Mesenchymal stem cell (in vitro differentiated cells and primary cell): ENCODE measurements at regions not wholly inside any gene's neighbourhood (a gene's known extent, or its start where the extent isn't known, plus 50 kb on each side); places are given as distances from the start of the nearest gene placed in this dataset.
"Not testable (repeated sequence)": the region's sequence is repeated elsewhere in the genome, so short reads cannot be mapped to it uniquely, and the experiment has no call there.

ENCODE experiments used
- DNase-seq: peaks from one replicate; pipeline ENCODE4 v3.0.0-alpha.2; 2013
- H2AFZ ChIP-seq: one replicate; pipeline ENCODE4 v1.6.1; 2013; ENCODE audit warnings: low read depth, mild to moderate bottlenecking, control low read depth, inconsistent platforms, low read length, moderate library complexity
- H2AK5ac ChIP-seq: 2 replicates; pipeline ENCODE4 v1.6.1; 2013; ENCODE audit warnings: low read length, moderate library complexity, mild to moderate bottlenecking, inconsistent platforms; ENCODE audit not compliant: severe bottlenecking
- H2BK120ac ChIP-seq: one replicate; pipeline ENCODE4 v1.6.1; 2013; ENCODE audit warnings: low read depth, mild to moderate bottlenecking, inconsistent platforms, low read length, moderate library complexity
- H2BK12ac ChIP-seq, 2 experiments: one replicate each; pipeline ENCODE4 v1.6.1; 2013; ENCODE audit warnings: inconsistent platforms in 2 of 2, low read length in 2 of 2, mild to moderate bottlenecking in 2 of 2, moderate library complexity in 2 of 2, control low read depth in 1 of 2
- H2BK15ac ChIP-seq: one replicate; pipeline ENCODE4 v1.6.1; 2013; ENCODE audit warnings: mild to moderate bottlenecking, low read depth, inconsistent platforms; ENCODE audit not compliant: poor library complexity, severe bottlenecking
- H2BK5ac ChIP-seq: 2 replicates; pipeline ENCODE4 v1.6.1; 2013; ENCODE audit warnings: low read depth, mild to moderate bottlenecking, low read length, control low read depth, inconsistent platforms; ENCODE audit not compliant: poor library complexity, severe bottlenecking
- H3K14ac ChIP-seq, 2 experiments: one replicate each; pipeline ENCODE4 v1.6.1; 2013; ENCODE audit warnings: inconsistent platforms in 2 of 2, low read length in 2 of 2, control low read depth in 1 of 2, mild to moderate bottlenecking in 1 of 2, moderate library complexity in 1 of 2
- H3K18ac ChIP-seq, 2 experiments: one replicate each; pipeline ENCODE4 v1.6.1; 2013; ENCODE audit warnings: inconsistent platforms in 2 of 2, low read length in 2 of 2, control low read depth in 1 of 2, low read depth in 1 of 2, mild to moderate bottlenecking in 1 of 2
- H3K23ac ChIP-seq, 2 experiments: one replicate each; pipeline ENCODE4 v1.6.1; 2013; ENCODE audit warnings: inconsistent platforms in 2 of 2, low read length in 2 of 2, mild to moderate bottlenecking in 2 of 2, moderate library complexity in 2 of 2, control low read depth in 1 of 2
- H3K27ac ChIP-seq: 2 replicates; pipeline ENCODE4 v1.5.1; 2013; ENCODE audit warnings: mild to moderate bottlenecking, moderate library complexity, low read length, control low read depth, inconsistent platforms; ENCODE audit not compliant: poor library complexity, severe bottlenecking
- H3K27me3 ChIP-seq, 2 experiments: 2 replicates each; pipeline versions ENCODE4 v1.6.1 to v1.7.0; 2013; ENCODE audit warnings: low read length in 2 of 2, mild to moderate bottlenecking in 2 of 2, moderate library complexity in 2 of 2, control low read depth in 1 of 2, inconsistent platforms in 1 of 2; ENCODE audit not compliant: control insufficient read depth in 1 of 2, insufficient read depth in 1 of 2
- H3K36me3 ChIP-seq, 2 experiments: 2 replicates each; pipeline versions ENCODE4 v1.6.1 to v1.7.0; 2013; ENCODE audit warnings: low read length in 2 of 2, control low read depth in 1 of 2, inconsistent platforms in 1 of 2, low read depth in 1 of 2, mild to moderate bottlenecking in 1 of 2; ENCODE audit not compliant: insufficient read depth in 2 of 2, control insufficient read depth in 1 of 2
- H3K4ac ChIP-seq, 2 experiments: one replicate each; pipeline ENCODE4 v1.6.1; 2013; ENCODE audit warnings: inconsistent platforms in 2 of 2, low read length in 2 of 2, mild to moderate bottlenecking in 2 of 2, moderate library complexity in 2 of 2, control low read depth in 1 of 2, low read depth in 1 of 2
- H3K4me1 ChIP-seq: 2 replicates; pipeline ENCODE4 v1.6.1; 2013; ENCODE audit warnings: low read depth, low read length, control low read depth; ENCODE audit not compliant: control insufficient read depth, insufficient read depth
- H3K4me2 ChIP-seq: 2 replicates; pipeline ENCODE4 v1.6.1; 2013; ENCODE audit warnings: low read length, mild to moderate bottlenecking, inconsistent platforms; ENCODE audit not compliant: poor library complexity, severe bottlenecking
- H3K4me3 ChIP-seq, 2 experiments: 2 replicates each; pipeline versions ENCODE4 v1.5.1 to v1.7.0; 2013; ENCODE audit warnings: low read length in 2 of 2, mild to moderate bottlenecking in 2 of 2, control low read depth in 1 of 2, low read depth in 1 of 2; ENCODE audit not compliant: insufficient read depth in 1 of 2
- H3K79me1 ChIP-seq: replicated peaks from 2 replicates; pipeline ENCODE4 v1.6.1; 2013; ENCODE audit warnings: mild to moderate bottlenecking, control low read depth, low read length, inconsistent platforms; ENCODE audit not compliant: poor library complexity, severe bottlenecking
- H3K9ac ChIP-seq: 2 replicates; pipeline ENCODE4 v1.7.0; 2013; ENCODE audit warnings: mild to moderate bottlenecking, low read length, moderate library complexity
- H3K9me3 ChIP-seq: 2 replicates; pipeline ENCODE4 v1.7.0; 2013; ENCODE audit warnings: mild to moderate bottlenecking, low read length; ENCODE audit not compliant: control insufficient read depth
- H4K8ac ChIP-seq: one replicate; pipeline ENCODE4 v1.6.1; 2013; ENCODE audit warnings: inconsistent platforms, mild to moderate bottlenecking, low read length, moderate library complexity
- H4K91ac ChIP-seq: one replicate; pipeline ENCODE4 v1.6.1; 2013; ENCODE audit warnings: mild to moderate bottlenecking, low read length, inconsistent platforms
- WGBS: methylation state at CpG from one replicate; pipeline ENCODE4 v1.1.7; 2013; ENCODE audit warnings: mixed read lengths; 5-methylcytosine and 5-hydroxymethylcytosine counted together

- H2BK120ac ChIP-seq, H3K4me3 ChIP-seq: not testable (repeated sequence)
- 90% methylated on average over 10 of the region's 17 CpGs for WGBS
These were observed 1931.7 kb upstream of the DEFB115 start for GRCh38 chr20:29325781-29326180.

GRCh38 chr20:29326376-29327070 is 1930.9 kb upstream of the DEFB115 start:
- H3K27ac ChIP-seq, result no peak overlapping the region
- no peak overlapping the region for H2BK5ac ChIP-seq
- no peak overlapping the region for H3K4me2 ChIP-seq
- H3K9me3 ChIP-seq, result peaks cover 3% of the 10 kb centered on the region
- no peak overlapping the region for H3K4ac ChIP-seq
- no peak overlapping the region for H2BK120ac ChIP-seq
- 71% methylated on average over 25 of the region's 27 CpGs for WGBS
- no peak overlapping the region for H3K18ac ChIP-seq
- no peak overlapping the region for H3K23ac ChIP-seq
- no peak overlapping the region for H2AK5ac ChIP-seq
- DNase-seq, result no peak
- H2AFZ ChIP-seq, result no peak overlapping the region
- H4K8ac ChIP-seq, result no peak overlapping the region
- no peak overlapping the region for H3K4me3 ChIP-seq
- no peaks in the 10 kb centered on the region for H3K79me1 ChIP-seq
- H2BK15ac ChIP-seq, result no peak overlapping the region
- H3K27me3 ChIP-seq, result no peaks in the 10 kb centered on the region
- no peaks in the 10 kb centered on the region for H3K4me1 ChIP-seq
- H2BK12ac ChIP-seq, result no peak overlapping the region
- no peak overlapping the region for H4K91ac ChIP-seq
- H3K14ac ChIP-seq, result no peak overlapping the region
- no peak overlapping the region for H3K9ac ChIP-seq
- no peaks in the 10 kb centered on the region for H3K36me3 ChIP-seq

More at GRCh38 chr20:29325781-29326180, 1931.7 kb upstream of the DEFB115 start:
- not testable (repeated sequence) for DNase-seq, H3K36me3 ChIP-seq, H4K8ac ChIP-seq, H3K18ac ChIP-seq, H3K79me1 ChIP-seq, H3K4me2 ChIP-seq, H3K4ac ChIP-seq, H2BK15ac ChIP-seq, H3K27ac ChIP-seq, H4K91ac ChIP-seq, H2AFZ ChIP-seq, H3K9ac ChIP-seq, H2BK12ac ChIP-seq, H3K9me3 ChIP-seq, H2BK5ac ChIP-seq, H3K23ac ChIP-seq, H3K14ac ChIP-seq, H3K4me1 ChIP-seq, H2AK5ac ChIP-seq, H3K27me3 ChIP-seq

- 78% methylated on average over 27 of the region's 33 CpGs for WGBS
- not testable (repeated sequence) for H3K18ac ChIP-seq, H4K8ac ChIP-seq
These were observed 1929.7 kb upstream of the DEFB115 start for GRCh38 chr20:29327600-29328420.

GRCh38 chr20:29330429-29331115 is 1926.9 kb upstream of the DEFB115 start:
- not testable (repeated sequence) for H3K14ac ChIP-seq, H3K4me1 ChIP-seq, H3K4me3 ChIP-seq, DNase-seq, H3K79me1 ChIP-seq, H3K4ac ChIP-seq, H2BK12ac ChIP-seq, H3K18ac ChIP-seq, H2BK5ac ChIP-seq, H4K91ac ChIP-seq, H3K23ac ChIP-seq, H3K36me3 ChIP-seq, H4K8ac ChIP-seq, H3K27me3 ChIP-seq, H3K27ac ChIP-seq, H3K4me2 ChIP-seq, H2AFZ ChIP-seq, H2BK120ac ChIP-seq, H3K9ac ChIP-seq, H3K9me3 ChIP-seq, H2BK15ac ChIP-seq, H2AK5ac ChIP-seq
- 45% methylated on average over 10 of the region's 10 CpGs for WGBS

More at GRCh38 chr20:29327600-29328420, 1929.7 kb upstream of the DEFB115 start:
- not testable (repeated sequence) for H3K4ac ChIP-seq, H3K23ac ChIP-seq, H2BK12ac ChIP-seq, H3K27me3 ChIP-seq, H2BK120ac ChIP-seq, H2AK5ac ChIP-seq, H4K91ac ChIP-seq, H3K4me2 ChIP-seq, H2BK15ac ChIP-seq, H2AFZ ChIP-seq, H3K79me1 ChIP-seq, H3K4me3 ChIP-seq, H3K36me3 ChIP-seq, H3K9me3 ChIP-seq, H3K9ac ChIP-seq, H3K27ac ChIP-seq, H2BK5ac ChIP-seq, H3K14ac ChIP-seq, H3K4me1 ChIP-seq, DNase-seq
